IMR-90 (cell line): ENCODE measurements at regions not wholly inside any gene's neighbourhood (a gene's known extent, or its start where the extent isn't known, plus 50 kb on each side); places are given as distances from the start of the nearest gene placed in this dataset.

ENCODE experiments used
- ATAC-seq: fragments of 200-7000 bp; cut with Tn5 transposase; 2 replicates; pipeline ENCODE4 v1.9.1; 2020; ENCODE audit warnings: low read depth, mild to moderate bottlenecking, moderate library complexity
- BruUV-seq: library from RNA; stranded (reverse); fragments of 400-500 nt; replicated peaks from 2 replicates; lab custom pipeline; 2021; lab: Mats Ljungman, UMichigan
- CTCF ChIA-PET: fragments of 300-600 bp; formaldehyde crosslinking; extraction: SDS; loops from one replicate; lab custom pipeline; 2021; ENCODE audit warnings: antibody characterized with exemption; lab: Yijun Ruan, JAX
- POLR2A ChIA-PET: fragments of 300-600 bp; sonication (Branson Sonifier 250); formaldehyde crosslinking; loops from one replicate; lab custom pipeline; 2022; ENCODE audit warnings: antibody characterized with exemption; ENCODE audit not compliant: unreplicated experiment; lab: Charles Lee
- DNase-seq: peaks from one replicate; pipeline ENCODE4 v3.0.0; 2013
- H2AFZ ChIP-seq: replicated peaks from 2 replicates; pipeline ENCODE3; 2013; ENCODE audit warnings: low read length, mild to moderate bottlenecking; ENCODE audit not compliant: poor library complexity
- H2AK5ac ChIP-seq: 2 replicates; pipeline ENCODE4 v1.6.1; 2013; ENCODE audit warnings: low read depth, low read length, inconsistent platforms
- H2AK9ac ChIP-seq: replicated peaks from 2 replicates; pipeline ENCODE3; 2013; ENCODE audit warnings: mild to moderate bottlenecking, low read depth, low read length, moderate library complexity; ENCODE audit not compliant: poor library complexity
- H2BK120ac ChIP-seq: 2 replicates; pipeline ENCODE4 v1.6.1; 2013; ENCODE audit warnings: low read depth, low read length, inconsistent platforms
- H2BK15ac ChIP-seq: 3 replicates; pipeline ENCODE4 v1.6.1; 2013; ENCODE audit warnings: low read depth, low read length, inconsistent platforms
- H2BK20ac ChIP-seq: 2 replicates; pipeline ENCODE4 v1.6.1; 2013; ENCODE audit warnings: low read depth, mild to moderate bottlenecking, inconsistent platforms, low read length, moderate library complexity
- H2BK5ac ChIP-seq: 2 replicates; pipeline ENCODE4 v1.6.1; 2013; ENCODE audit warnings: mild to moderate bottlenecking, low read depth, low read length, inconsistent platforms; ENCODE audit not compliant: poor library complexity, severe bottlenecking
- H3K14ac ChIP-seq: replicated peaks from 2 replicates; pipeline ENCODE4 v1.6.1; 2013; ENCODE audit warnings: low read depth, low read length, inconsistent platforms
- H3K18ac ChIP-seq: 2 replicates; pipeline ENCODE4 v1.6.1; 2013; ENCODE audit warnings: low read depth, low read length, control low read depth
- H3K23ac ChIP-seq: 2 replicates; pipeline ENCODE4 v1.6.1; 2013; ENCODE audit warnings: low read depth, low read length, inconsistent platforms
- H3K27ac ChIP-seq: 2 replicates; pipeline ENCODE4 v1.5.1; 2013; ENCODE audit warnings: mild to moderate bottlenecking, control low read depth, low read length; ENCODE audit not compliant: insufficient read depth
- H3K27me3 ChIP-seq: 2 replicates; pipeline ENCODE4 v1.6.1; 2013; ENCODE audit warnings: low read length; ENCODE audit not compliant: control insufficient read depth, insufficient read depth
- H3K36me3 ChIP-seq: 2 replicates; pipeline ENCODE4 v1.6.1; 2013; ENCODE audit warnings: low read length, mixed read lengths; ENCODE audit not compliant: control insufficient read depth, insufficient read depth
- H3K4ac ChIP-seq: 2 replicates; pipeline ENCODE4 v1.6.1; 2013; ENCODE audit warnings: low read depth, low read length, inconsistent platforms
- H3K4me1 ChIP-seq: 2 replicates; pipeline ENCODE4 v1.6.1; 2013; ENCODE audit warnings: low read length, mixed read lengths; ENCODE audit not compliant: control insufficient read depth, insufficient read depth
- H3K4me2 ChIP-seq: 2 replicates; pipeline ENCODE4 v1.6.1; 2013; ENCODE audit warnings: low read depth, mild to moderate bottlenecking, control low read depth, low read length, moderate library complexity
- H3K4me3 ChIP-seq: 2 replicates; pipeline ENCODE4 v1.5.1; 2013; ENCODE audit warnings: low read depth, mild to moderate bottlenecking, control low read depth, low read length, moderate library complexity; ENCODE audit not compliant: insufficient read depth
- H3K56ac ChIP-seq: 2 replicates; pipeline ENCODE4 v1.6.1; 2013; ENCODE audit warnings: low read length, inconsistent platforms; ENCODE audit not compliant: insufficient read depth; ENCODE audit errors: extremely low read depth
- H3K79me1 ChIP-seq, 2 experiments: 2 replicates each; pipeline ENCODE4 v1.6.1; 2013; ENCODE audit warnings: low read length in 2 of 2, inconsistent platforms in 1 of 2, low read depth in 1 of 2
- H3K9ac ChIP-seq: 2 replicates; pipeline ENCODE4 v1.6.1; 2013; ENCODE audit warnings: low read depth, low read length, control low read depth
- H3K9me1 ChIP-seq: 2 replicates; pipeline ENCODE4 v1.6.1; 2013; ENCODE audit warnings: low read length, inconsistent platforms; ENCODE audit not compliant: insufficient read depth
- H3K9me3 ChIP-seq: 2 replicates; pipeline ENCODE4 v1.6.1; 2013; ENCODE audit warnings: low read length; ENCODE audit not compliant: control insufficient read depth, insufficient read depth
- H4K20me1 ChIP-seq: 2 replicates; pipeline ENCODE4 v1.6.1; 2013; ENCODE audit warnings: low read length, inconsistent platforms; ENCODE audit not compliant: insufficient read depth
- H4K5ac ChIP-seq: 2 replicates; pipeline ENCODE4 v1.6.1; 2013; ENCODE audit warnings: mild to moderate bottlenecking, low read depth, low read length, control low read depth
- H4K8ac ChIP-seq, 2 experiments: 2 replicates each; pipeline ENCODE4 v1.6.1; 2013; ENCODE audit warnings: low read depth in 2 of 2, low read length in 2 of 2, control low read depth in 1 of 2, inconsistent platforms in 1 of 2
- H4K91ac ChIP-seq: 2 replicates; pipeline ENCODE4 v1.6.1; 2013; ENCODE audit warnings: low read depth, low read length, inconsistent platforms; ENCODE audit not compliant: insufficient read depth
- BHLHE40 ChIP-seq: fragments of 150-350 bp; IDR thresholded peaks from 2 replicates; pipeline ENCODE4 v1.6.1; 2016; ENCODE audit warnings: mild to moderate bottlenecking, low read depth, low read length
- CEBPB ChIP-seq: IDR thresholded peaks from 2 replicates; pipeline ENCODE4 v1.6.1; 2012; ENCODE audit warnings: low read depth, low read length, improper control_type of control experiment
- CHD1 ChIP-seq: IDR thresholded peaks from 2 replicates; pipeline ENCODE4 v1.6.1; 2012; ENCODE audit warnings: low read depth, low read length, improper control_type of control experiment
- CTCF ChIP-seq: conservative IDR thresholded peaks from 2 replicates; pipeline ENCODE4 v1.5.1; 2012; ENCODE audit warnings: mild to moderate bottlenecking, low read depth, low read length, improper control_type of control experiment
- ELK1 ChIP-seq: fragments of 150-350 bp; IDR thresholded peaks from 2 replicates; pipeline ENCODE4 v1.6.1; 2016; ENCODE audit warnings: low read depth, mild to moderate bottlenecking, low read length, moderate library complexity, borderline replicate concordance
- FOS ChIP-seq: fragments of 150-350 bp; IDR thresholded peaks from 2 replicates; pipeline ENCODE4 v1.6.1; 2016; ENCODE audit warnings: low read depth, low read length
- MAFK ChIP-seq: IDR thresholded peaks from 2 replicates; pipeline ENCODE4 v1.6.1; 2012; ENCODE audit warnings: low read depth, low read length, improper control_type of control experiment
- MXI1 ChIP-seq: IDR thresholded peaks from 2 replicates; pipeline ENCODE4 v1.6.1; 2012; ENCODE audit warnings: low read depth, mild to moderate bottlenecking, low read length, moderate library complexity, borderline replicate concordance
- POLR2A ChIP-seq: IDR thresholded peaks from 2 replicates; pipeline ENCODE4 v1.6.1; 2012; ENCODE audit warnings: mild to moderate bottlenecking, low read depth, low read length
- RAD21 ChIP-seq: IDR thresholded peaks from 2 replicates; pipeline ENCODE4 v1.6.1; 2012; ENCODE audit warnings: low read length, improper control_type of control experiment
- RFX5 ChIP-seq: IDR thresholded peaks from 2 replicates; pipeline ENCODE4 v1.8.0; 2012; ENCODE audit warnings: low read depth, mild to moderate bottlenecking, low read length, moderate library complexity
- USF2 ChIP-seq: fragments of 150-350 bp; IDR thresholded peaks from 2 replicates; pipeline ENCODE4 v1.6.1; 2017; ENCODE audit warnings: mild to moderate bottlenecking, antibody characterized with exemption, low read length, low read depth
- WGBS, 2 experiments: methylation state at CpG; one replicate each; pipeline versions ENCODE4 v1.1.5 to v1.1.7; 2013; ENCODE audit warnings: missing lambda C conversion rate in 2 of 2; ENCODE audit not compliant: insufficient read length in 1 of 2; ENCODE audit errors: extremely low coverage in 2 of 2; 5-methylcytosine and 5-hydroxymethylcytosine counted together
- dilution Hi-C: fragments of 300-500 bp; cut with HindIII; formaldehyde crosslinking; loops from one replicate; pipeline ENCODE4 v1.14.3; 2018; ENCODE audit warnings: low sequenced_read_pairs; ENCODE audit not compliant: unreplicated experiment
- in situ Hi-C: fragments of 300-500 bp; cut with MboI; formaldehyde crosslinking; loops from 3 replicates; pipeline ENCODE4 v1.14.3; 2019; ENCODE audit warnings: low sequenced_read_pairs, inconsistent platforms, mixed read lengths
- intact Hi-C: fragments of 100-400 bp; cut with micrococcal nuclease; formaldehyde crosslinking; loops from 2 replicates; pipeline ENCODE4 v1.10.0; 2022

- in situ Hi-C loops: loop anchor here (5.0 to 10.0 kb wide), 2 partner anchors 226 to 457 kb away; partner anchors contain the start of gene CITED2
- peak; percentile 98 for DNase-seq
- TF ChIP-seq RAD21 (peak; percentile 16; the same call in 1 of the 2 replicates), MAFK (peak; percentile 80), BHLHE40 (no peak; the same call in 1 of the 2 replicates), ELK1 (no peak), USF2 (peak; percentile 28; the same call in 1 of the 2 replicates), CEBPB (peak; percentile 94), CHD1 (0 out of 2 replicates have a peak, but pooled peaks have one; percentile 49), MXI1 (0 out of 2 replicates have a peak, but pooled peaks have one; percentile 57), CTCF (no peak), RFX5 (peak; percentile 93), FOS (peak; percentile 29; the same call in 1 of the 2 replicates), POLR2A (no peak; the same call in 1 of the 2 replicates)
Observed at GRCh38 chr6:139597771-139598755, 223.6 kb upstream of the CITED2 start.

More at GRCh38 chr6:139597771-139598755, 223.6 kb upstream of the CITED2 start:
- no peaks in the 10 kb centered on the region; the same call in 1 of the 2 replicates for H3K9me1 ChIP-seq
- H3K23ac ChIP-seq: peak overlapping the region; percentile 5; the same call in 1 of the 2 replicates
- peak overlapping the region; percentile 77 for H2BK120ac ChIP-seq
- H3K27me3 ChIP-seq: no peaks in the 10 kb centered on the region
- H3K4me3 ChIP-seq: no peak overlapping the region
- H3K14ac ChIP-seq: peak overlapping the region; percentile 19; the same call in 1 of the 2 replicates
- peaks cover 10% of the 10 kb centered on the region for H3K4me1 ChIP-seq
- no peaks in the 10 kb centered on the region for H3K9me3 ChIP-seq
- POLR2A ChIA-PET: interaction anchor here (0.6 to 2.0 kb wide), 5 partner anchors 9 to 228 kb away, joined by 3 to 12 read pairs (median 6); partner anchors contain the start of gene CITED2
- peak; percentile 91 for ATAC-seq
- peak overlapping the region; percentile 85 for H3K56ac ChIP-seq
- no peak overlapping the region for H2AFZ ChIP-seq
- H2BK15ac ChIP-seq: peak overlapping the region; percentile 55; the same call in 2 of the 3 replicates
- peak overlapping the region; percentile 95 for H3K27ac ChIP-seq
- peak overlapping the region; percentile 61 to 67 for H4K8ac ChIP-seq
- no peaks in the 10 kb centered on the region for H3K36me3 ChIP-seq
- no peak overlapping the region for H2AK9ac ChIP-seq
- CTCF ChIA-PET: interaction anchor here (0.7 to 1.3 kb wide), 3 partner anchors 9 to 181 kb away, joined by 3 to 8 read pairs (median 5); no protein-coding TSS in a partner anchor
- peak overlapping the region; percentile 38 for H4K5ac ChIP-seq
- peak overlapping the region; percentile 54; the same call in 1 of the 2 replicates for H3K4ac ChIP-seq
- intact Hi-C loops: loop anchor here (1.0 to 10.0 kb wide), 8 partner anchors 20 to 464 kb away; no protein-coding TSS in a partner anchor
- peak overlapping the region; percentile 93 for H2BK5ac ChIP-seq
- peak overlapping the region; percentile 97 for H3K18ac ChIP-seq
- dilution Hi-C loops: no loop called here
- BruUV-seq: no TSS peak
- peak overlapping the region; percentile 37 for H3K4me2 ChIP-seq
- H3K79me1 ChIP-seq: no peaks in the 10 kb centered on the region
- H3K9ac ChIP-seq: peak overlapping the region; percentile 49
- no CpG with 5 or more reads among the region's 7 CpGs for WGBS, 2 experiments
- peak overlapping the region; percentile 58 for H2BK20ac ChIP-seq
- H2AK5ac ChIP-seq: 0 out of 2 replicates have a peak overlapping the region, but pooled peaks have one; percentile 21
- H4K20me1 ChIP-seq: no peaks in the 10 kb centered on the region
- peak overlapping the region; percentile 76 for H4K91ac ChIP-seq
